PC-9 (cell line): ENCODE measurements at regions not wholly inside any gene's neighbourhood (a gene's known extent, or its start where the extent isn't known, plus 50 kb on each side); places are given as distances from the start of the nearest gene placed in this dataset.

Source experiments
- CTCF ChIP-seq: fragments of 200-600 bp; sonication (generic); conservative IDR thresholded peaks from 2 replicates; pipeline ENCODE4 v1.6.1; 2017; ENCODE audit warnings: mixed run types, antibody characterized with exemption, mild to moderate bottlenecking, moderate library complexity
- EZH2 ChIP-seq: fragments of 200-600 bp; sonication (generic); IDR thresholded peaks from 2 replicates; pipeline ENCODE4 v1.8.0; 2017; ENCODE audit warnings: antibody characterized with exemption, low read depth

GRCh38 chr4:110683601-110684000 is 60.7 kb upstream of the PITX2 start:
- TF ChIP-seq CTCF (no peak), EZH2 (no peak)
